ENCODE measurements at regions not wholly inside any gene's neighbourhood (a gene's known extent, or its start where the extent isn't known, plus 50 kb on each side); places are given as distances from the start of the nearest gene placed in this dataset.
"Not testable (repeated sequence)": the region's sequence is repeated elsewhere in the genome, so short reads cannot be mapped to it uniquely, and the experiment has no call there.

- no peak overlapping the region for H3K4me3 ChIP-seq
- TF ChIP-seq POLR2AphosphoS5 (IDR thresholded peaks at IDR 0.05; ENCODE audit: insufficient read depth in 1 of 2, low read depth in 1 of 2) (no peak), CTCF (IDR thresholded peaks at IDR 0.05) (no peak), POLR2A (IDR thresholded peaks at IDR 0.05) (no peak)
- intact Hi-C loops (cut with DNase I), result no loop called here
Observed at GRCh38 chr6:81293896-81294295, 458.6 kb downstream of the TENT5A start.

GRCh38 chr6:81289229-81289628 lies 463.3 kb downstream of the TENT5A start:
- Histone ChIP-seq H3K4me3 (no peak overlapping the region), H3K27me3 (no peaks in the 10 kb centered on the region), H3K4me1 (no peaks in the 10 kb centered on the region), H3K9me3 (no peaks in the 10 kb centered on the region), H3K27ac (no peak overlapping the region), H3K36me3 (no peaks in the 10 kb centered on the region)
- intact Hi-C loops (cut with DNase I), result no loop called here
- no peak for TF ChIP-seq POLR2A (IDR thresholded peaks at IDR 0.05)
- no peak for TF ChIP-seq POLR2AphosphoS5 (IDR thresholded peaks at IDR 0.05; ENCODE audit: insufficient read depth in 1 of 2, low read depth in 1 of 2)
- TF ChIP-seq CTCF (IDR thresholded peaks at IDR 0.05), result no peak
- no peak for DNase-seq (ENCODE audit: extremely low spot score in 2 of 2)

More at GRCh38 chr6:81293896-81294295, 458.6 kb downstream of the TENT5A start:
- H3K9me3 ChIP-seq, result no peaks in the 10 kb centered on the region
- H3K27ac ChIP-seq, result no peak overlapping the region
- no peaks in the 10 kb centered on the region for H3K27me3 ChIP-seq
- H3K4me1 ChIP-seq, result no peaks in the 10 kb centered on the region
- no peak for DNase-seq (ENCODE audit: extremely low spot score in 2 of 2)
- H3K36me3 ChIP-seq, result no peaks in the 10 kb centered on the region

GRCh38 chr6:81265106-81265505 lies 487.4 kb downstream of the TENT5A start:
- Histone ChIP-seq H3K4me3 (no peak overlapping the region), H3K36me3 (no peaks in the 10 kb centered on the region), H3K27me3 (no peaks in the 10 kb centered on the region), H3K4me1 (no peaks in the 10 kb centered on the region), H3K27ac (no peak overlapping the region), H3K9me3 (no peaks in the 10 kb centered on the region)
- intact Hi-C loops (cut with DNase I), result no loop called here
- TF ChIP-seq POLR2AphosphoS5 (IDR thresholded peaks at IDR 0.05; ENCODE audit: insufficient read depth in 1 of 2, low read depth in 1 of 2), result no peak
- no peak for TF ChIP-seq POLR2A (IDR thresholded peaks at IDR 0.05)
- TF ChIP-seq CTCF (IDR thresholded peaks at IDR 0.05), result no peak
- no peak for DNase-seq (ENCODE audit: extremely low spot score in 2 of 2)

GRCh38 chr6:81263531-81264168 lies 488.8 kb downstream of the TENT5A start:
- H3K9me3 ChIP-seq, result no peaks in the 10 kb centered on the region
- H3K36me3 ChIP-seq, result no peaks in the 10 kb centered on the region
- no peak for DNase-seq (ENCODE audit: extremely low spot score in 2 of 2)
- no peaks in the 10 kb centered on the region for H3K27me3 ChIP-seq
- intact Hi-C loops (cut with DNase I), result no loop called here
- no peak overlapping the region for H3K27ac ChIP-seq
- no peak for TF ChIP-seq CTCF (IDR thresholded peaks at IDR 0.05)
- TF ChIP-seq POLR2A (IDR thresholded peaks at IDR 0.05), result no peak
- no peak for TF ChIP-seq POLR2AphosphoS5 (IDR thresholded peaks at IDR 0.05; ENCODE audit: insufficient read depth in 1 of 2, low read depth in 1 of 2)
- H3K4me3 ChIP-seq, result no peak overlapping the region
- H3K4me1 ChIP-seq, result no peaks in the 10 kb centered on the region

- H3K4me3 ChIP-seq, result no peak overlapping the region
- intact Hi-C loops (cut with DNase I), result no loop called here
- no peak overlapping the region for H3K27ac ChIP-seq
- no peaks in the 10 kb centered on the region for H3K4me1 ChIP-seq
- DNase-seq (ENCODE audit: extremely low spot score in 2 of 2), result peak in 1 of 2 donors; percentile 84
- no peak for TF ChIP-seq POLR2A (IDR thresholded peaks at IDR 0.05)
- TF ChIP-seq CTCF (IDR thresholded peaks at IDR 0.05), result no peak
- TF ChIP-seq POLR2AphosphoS5 (IDR thresholded peaks at IDR 0.05; ENCODE audit: insufficient read depth in 1 of 2, low read depth in 1 of 2), result no peak
- no peaks in the 10 kb centered on the region for H3K36me3 ChIP-seq
- no peaks in the 10 kb centered on the region for H3K9me3 ChIP-seq
- H3K27me3 ChIP-seq, result no peaks in the 10 kb centered on the region
Observed at GRCh38 chr6:81262656-81263055, 489.8 kb downstream of the TENT5A start.

GRCh38 chr6:81256223-81256622 lies 496.3 kb downstream of the TENT5A start:
- intact Hi-C loops (cut with DNase I), result not testable (repeated sequence)

More at GRCh38 chr6:81256223-81256622, 496.3 kb downstream of the TENT5A start:
- H3K27ac ChIP-seq; H3K36me3 ChIP-seq; DNase-seq (ENCODE audit: extremely low spot score in 2 of 2); H3K27me3 ChIP-seq; H3K9me3 ChIP-seq; H3K4me1 ChIP-seq; H3K4me3 ChIP-seq: not testable (repeated sequence)
